ENCODE measurements at regions not wholly inside any gene's neighbourhood (a gene's known extent, or its start where the extent isn't known, plus 50 kb on each side); places are given as distances from the start of the nearest gene placed in this dataset.

GRCh38 chr12:38156497-38157245, 159.9 kb upstream of the ALG10B start:
- in situ Hi-C loops (cut with HindIII; ENCODE audit: low pct_unique_long_range_greater_than_20kb, low sequenced_read_pairs), result no loop called here
- DNase-seq (ENCODE audit: low read depth in 1 of 2, low spot score in 1 of 2), result no peak
- no peak for TF ChIP-seq JUND (IDR thresholded peaks at IDR 0.05; ENCODE audit: low read depth)

- no peak for TF ChIP-seq JUND (IDR thresholded peaks at IDR 0.05; ENCODE audit: low read depth)
- DNase-seq (ENCODE audit: low read depth in 1 of 2, low spot score in 1 of 2), result no peak
- in situ Hi-C loops (cut with HindIII; ENCODE audit: low pct_unique_long_range_greater_than_20kb, low sequenced_read_pairs), result no loop called here
Measured at GRCh38 chr12:38157274-38157932, 159.2 kb upstream of the ALG10B start.

- no peak for TF ChIP-seq JUND (IDR thresholded peaks at IDR 0.05; ENCODE audit: low read depth)
- in situ Hi-C loops (cut with HindIII; ENCODE audit: low pct_unique_long_range_greater_than_20kb, low sequenced_read_pairs), result no loop called here
- no peak for DNase-seq (ENCODE audit: low read depth in 1 of 2, low spot score in 1 of 2)
Measured at GRCh38 chr12:38157933-38158401, 158.6 kb upstream of the ALG10B start.

- in situ Hi-C loops (cut with HindIII; ENCODE audit: low pct_unique_long_range_greater_than_20kb, low sequenced_read_pairs), result no loop called here
- no peak for TF ChIP-seq JUND (IDR thresholded peaks at IDR 0.05; ENCODE audit: low read depth)
- no peak for DNase-seq (ENCODE audit: low read depth in 1 of 2, low spot score in 1 of 2)
Measured at GRCh38 chr12:38158428-38159091, 158.0 kb upstream of the ALG10B start.

GRCh38 chr12:38159092-38159551, 157.5 kb upstream of the ALG10B start:
- TF ChIP-seq JUND (IDR thresholded peaks at IDR 0.05; ENCODE audit: low read depth), result no peak
- no peak for DNase-seq (ENCODE audit: low read depth in 1 of 2, low spot score in 1 of 2)
- in situ Hi-C loops (cut with HindIII; ENCODE audit: low pct_unique_long_range_greater_than_20kb, low sequenced_read_pairs), result no loop called here

- no peak for TF ChIP-seq JUND (IDR thresholded peaks at IDR 0.05; ENCODE audit: low read depth)
- in situ Hi-C loops (cut with HindIII; ENCODE audit: low pct_unique_long_range_greater_than_20kb, low sequenced_read_pairs), result no loop called here
- DNase-seq (ENCODE audit: low read depth in 1 of 2, low spot score in 1 of 2), result no peak
Measured at GRCh38 chr12:38159591-38160317, 156.8 kb upstream of the ALG10B start.

- DNase-seq (ENCODE audit: low read depth in 1 of 2, low spot score in 1 of 2), result no peak
- no peak for TF ChIP-seq JUND (IDR thresholded peaks at IDR 0.05; ENCODE audit: low read depth)
- in situ Hi-C loops (cut with HindIII; ENCODE audit: low pct_unique_long_range_greater_than_20kb, low sequenced_read_pairs), result no loop called here
Measured at GRCh38 chr12:38160318-38161122, 156.1 kb upstream of the ALG10B start.

- no peak for DNase-seq (ENCODE audit: low read depth in 1 of 2, low spot score in 1 of 2)
- in situ Hi-C loops (cut with HindIII; ENCODE audit: low pct_unique_long_range_greater_than_20kb, low sequenced_read_pairs), result no loop called here
- no peak for TF ChIP-seq JUND (IDR thresholded peaks at IDR 0.05; ENCODE audit: low read depth)
Measured at GRCh38 chr12:38161123-38162000, 155.2 kb upstream of the ALG10B start.

GRCh38 chr12:38162013-38162412, 154.6 kb upstream of the ALG10B start:
- in situ Hi-C loops (cut with HindIII; ENCODE audit: low pct_unique_long_range_greater_than_20kb, low sequenced_read_pairs), result no loop called here
- TF ChIP-seq JUND (IDR thresholded peaks at IDR 0.05; ENCODE audit: low read depth), result no peak

GRCh38 chr12:38162708-38163441, 153.7 kb upstream of the ALG10B start:
- in situ Hi-C loops (cut with HindIII; ENCODE audit: low pct_unique_long_range_greater_than_20kb, low sequenced_read_pairs), result no loop called here
- no peak for DNase-seq (ENCODE audit: low read depth in 1 of 2, low spot score in 1 of 2)
- TF ChIP-seq JUND (IDR thresholded peaks at IDR 0.05; ENCODE audit: low read depth), result no peak

More at GRCh38 chr12:38162013-38162412, 154.6 kb upstream of the ALG10B start:
- DNase-seq (ENCODE audit: low read depth in 1 of 2, low spot score in 1 of 2), result no peak
